Neural cell (in vitro differentiated cells): ENCODE measurements at regions not wholly inside any gene's neighbourhood (a gene's known extent, or its start where the extent isn't known, plus 50 kb on each side); places are given as distances from the start of the nearest gene placed in this dataset.

Experiments
- H2AFZ ChIP-seq: fragments of 200-600, 300-800 bp; sonication (generic), shearing (Covaris generic); 2 replicates; pipeline ENCODE4 v1.6.0; 2014; ENCODE audit warnings: low read depth, mild to moderate bottlenecking, antibody characterized with exemption, low read length, moderate library complexity
- H3F3A ChIP-seq: fragments of 200-600 bp; shearing (Covaris generic); 2 replicates; pipeline ENCODE4 v1.6.1; 2016; ENCODE audit warnings: mild to moderate bottlenecking, moderate library complexity, mixed read lengths, antibody characterized with exemption, low read length; ENCODE audit not compliant: insufficient read depth, poor library complexity, severe bottlenecking
- H3K27ac ChIP-seq: fragments of 200-600, 300-800 bp; sonication (generic), shearing (Covaris generic); 2 replicates; pipeline ENCODE4 v1.5.1; 2014; ENCODE audit warnings: mild to moderate bottlenecking, low read length, moderate library complexity
- H3K27me3 ChIP-seq: fragments of 300-800, 200-600 bp; sonication (generic), shearing (Covaris generic); 2 replicates; pipeline ENCODE4 v1.6.0; 2014; ENCODE audit warnings: mild to moderate bottlenecking, low read depth, low read length, moderate library complexity; ENCODE audit not compliant: insufficient read depth
- H3K36me3 ChIP-seq: fragments of 300-800, 200-600 bp; sonication (generic), shearing (Covaris generic); 2 replicates; pipeline ENCODE4 v1.5.1; 2014; ENCODE audit warnings: mild to moderate bottlenecking, antibody characterized with exemption, low read length, moderate library complexity; ENCODE audit not compliant: insufficient read depth
- H3K4me2 ChIP-seq: fragments of 300-800, 200-600 bp; sonication (generic), shearing (Covaris generic); 2 replicates; pipeline ENCODE4 v1.6.0; 2014; ENCODE audit warnings: mild to moderate bottlenecking, low read length
- H3K4me3 ChIP-seq: fragments of 300-800, 200-600 bp; sonication (generic), shearing (Covaris generic); 2 replicates; pipeline ENCODE4 v1.5.1; 2014; ENCODE audit warnings: mild to moderate bottlenecking, low read length, moderate library complexity
- H3K79me2 ChIP-seq: fragments of 200-600 bp; shearing (Covaris generic); replicated peaks from 2 replicates; pipeline ENCODE4 v1.6.0; 2014; ENCODE audit warnings: mild to moderate bottlenecking, low read length, moderate library complexity; ENCODE audit not compliant: insufficient read depth
- H3K9ac ChIP-seq: fragments of 300-800, 200-600 bp; sonication (generic), shearing (Covaris generic); 2 replicates; pipeline ENCODE4 v1.6.1; 2016; ENCODE audit warnings: mild to moderate bottlenecking, low read length, mixed read lengths
- H3K9me2 ChIP-seq: fragments of 200-600 bp; shearing (Covaris generic); 2 replicates; pipeline ENCODE4 v1.6.1; 2016; ENCODE audit warnings: mild to moderate bottlenecking, low read length, mixed read lengths; ENCODE audit not compliant: insufficient read depth
- H3K9me3 ChIP-seq: fragments of 200-600, 300-800 bp; sonication (generic), shearing (Covaris generic); 2 replicates; pipeline ENCODE4 v1.6.1; 2016; ENCODE audit warnings: mild to moderate bottlenecking, mixed run types, low read length, moderate library complexity, mixed read lengths
- H4K20me1 ChIP-seq: fragments of 200-600 bp; shearing (Covaris generic); 2 replicates; pipeline ENCODE4 v1.6.1; 2016; ENCODE audit warnings: mild to moderate bottlenecking, mixed run types; ENCODE audit not compliant: insufficient read depth
- EP300 ChIP-seq: fragments of 450-650 bp; conservative IDR thresholded peaks from 2 replicates; pipeline ENCODE4 v1.6.1; 2014; ENCODE audit warnings: antibody characterized with exemption, mild to moderate bottlenecking, moderate library complexity; ENCODE audit not compliant: poor library complexity, severe bottlenecking
- EZH2 ChIP-seq: fragments of 200-600, 300-800 bp; shearing (Covaris generic), sonication (generic); IDR thresholded peaks from 2 replicates; pipeline ENCODE4 v1.6.1; 2014; ENCODE audit warnings: antibody characterized with exemption, low read length, borderline replicate concordance, mild to moderate bottlenecking; ENCODE audit not compliant: insufficient read depth, poor library complexity, severe bottlenecking
- MXI1 ChIP-seq: fragments of 450-650 bp; conservative IDR thresholded peaks from 2 replicates; pipeline ENCODE4 v1.6.1; 2014; ENCODE audit warnings: antibody characterized with exemption, mild to moderate bottlenecking; ENCODE audit not compliant: poor library complexity, severe bottlenecking
- POLR2AphosphoS5 ChIP-seq: IDR thresholded peaks from 2 replicates; pipeline ENCODE4 v1.6.1; 2012
- RAD21 ChIP-seq: fragments of 450-650 bp; conservative IDR thresholded peaks from 2 replicates; pipeline ENCODE4 v1.6.1; 2014; ENCODE audit warnings: antibody characterized with exemption, mild to moderate bottlenecking, moderate library complexity
- REST ChIP-seq: IDR thresholded peaks from 2 replicates; pipeline ENCODE4 v1.6.1; 2012; ENCODE audit warnings: borderline replicate concordance
- SMC3 ChIP-seq: fragments of 450-650 bp; conservative IDR thresholded peaks from 2 replicates; pipeline ENCODE4 v1.6.1; 2014; ENCODE audit warnings: antibody characterized with exemption, mild to moderate bottlenecking, moderate library complexity; ENCODE audit not compliant: poor library complexity
- TAF1 ChIP-seq: IDR thresholded peaks from 2 replicates; pipeline ENCODE4 v1.6.1; 2012; ENCODE audit warnings: low read depth
- TF ChIP-seq, protein P1 (sequence below): fragments of 450-650 bp; IDR thresholded peaks from 2 replicates; pipeline ENCODE4 v1.5.1; 2014; ENCODE audit warnings: antibody characterized with exemption, mild to moderate bottlenecking, moderate library complexity; ENCODE audit not compliant: poor library complexity, severe bottlenecking

- H3K9me2 ChIP-seq = no peaks in the 10 kb centered on the region
- no peak for TF ChIP-seq EZH2
- H3K4me3 ChIP-seq = no peak overlapping the region
- H3F3A ChIP-seq = no peaks in the 10 kb centered on the region
- no peak overlapping the region for H3K9ac ChIP-seq
- H4K20me1 ChIP-seq = no peaks in the 10 kb centered on the region
- H3K79me2 ChIP-seq = no peaks in the 10 kb centered on the region
- no peak overlapping the region for H2AFZ ChIP-seq
- H3K9me3 ChIP-seq = no peaks in the 10 kb centered on the region
- H3K27ac ChIP-seq = no peak overlapping the region
- H3K4me2 ChIP-seq = no peak overlapping the region
- no peaks in the 10 kb centered on the region for H3K36me3 ChIP-seq
- no peaks in the 10 kb centered on the region for H3K27me3 ChIP-seq
Measured at GRCh38 chr5:125152044-125152443, 405.6 kb upstream of the ZNF608 start.

- no peaks in the 10 kb centered on the region for H3K9me3 ChIP-seq
- H3K27me3 ChIP-seq = no peaks in the 10 kb centered on the region
- no peak overlapping the region for H3K4me2 ChIP-seq
- H3K27ac ChIP-seq = no peak overlapping the region
- no peaks in the 10 kb centered on the region for H3F3A ChIP-seq
- H3K9me2 ChIP-seq = no peaks in the 10 kb centered on the region
- no peak overlapping the region for H3K4me3 ChIP-seq
- no peak for TF ChIP-seq POLR2AphosphoS5
- TF ChIP-seq REST = no peak
- TF ChIP-seq EZH2 = no peak
- no peak for TF ChIP-seq SMC3
- TF ChIP-seq RAD21 = no peak
- no peak for TF ChIP-seq EP300
- TF ChIP-seq, protein P1, sequence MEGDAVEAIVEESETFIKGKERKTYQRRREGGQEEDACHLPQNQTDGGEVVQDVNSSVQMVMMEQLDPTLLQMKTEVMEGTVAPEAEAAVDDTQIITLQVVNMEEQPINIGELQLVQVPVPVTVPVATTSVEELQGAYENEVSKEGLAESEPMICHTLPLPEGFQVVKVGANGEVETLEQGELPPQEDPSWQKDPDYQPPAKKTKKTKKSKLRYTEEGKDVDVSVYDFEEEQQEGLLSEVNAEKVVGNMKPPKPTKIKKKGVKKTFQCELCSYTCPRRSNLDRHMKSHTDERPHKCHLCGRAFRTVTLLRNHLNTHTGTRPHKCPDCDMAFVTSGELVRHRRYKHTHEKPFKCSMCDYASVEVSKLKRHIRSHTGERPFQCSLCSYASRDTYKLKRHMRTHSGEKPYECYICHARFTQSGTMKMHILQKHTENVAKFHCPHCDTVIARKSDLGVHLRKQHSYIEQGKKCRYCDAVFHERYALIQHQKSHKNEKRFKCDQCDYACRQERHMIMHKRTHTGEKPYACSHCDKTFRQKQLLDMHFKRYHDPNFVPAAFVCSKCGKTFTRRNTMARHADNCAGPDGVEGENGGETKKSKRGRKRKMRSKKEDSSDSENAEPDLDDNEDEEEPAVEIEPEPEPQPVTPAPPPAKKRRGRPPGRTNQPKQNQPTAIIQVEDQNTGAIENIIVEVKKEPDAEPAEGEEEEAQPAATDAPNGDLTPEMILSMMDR = no peak
- no peak for TF ChIP-seq MXI1
- no peak for TF ChIP-seq TAF1
- no peaks in the 10 kb centered on the region for H3K79me2 ChIP-seq
- H4K20me1 ChIP-seq = no peaks in the 10 kb centered on the region
- no peaks in the 10 kb centered on the region for H3K36me3 ChIP-seq
- no peak overlapping the region for H2AFZ ChIP-seq
- no peak overlapping the region for H3K9ac ChIP-seq
Measured at GRCh38 chr5:125152461-125153189, 406.2 kb upstream of the ZNF608 start.
